GM18502 (cell line): ENCODE measurements at regions not wholly inside any gene's neighbourhood (a gene's known extent, or its start where the extent isn't known, plus 50 kb on each side); places are given as distances from the start of the nearest gene placed in this dataset.

Source experiments
- ATAC-seq: cut with Tn5 transposase; IDR thresholded peaks from one replicate; pipeline ENCODE4 v1.9.1; 2021; ENCODE audit warnings: mild to moderate bottlenecking; ENCODE audit not compliant: unreplicated experiment, poor library complexity

DNA sequence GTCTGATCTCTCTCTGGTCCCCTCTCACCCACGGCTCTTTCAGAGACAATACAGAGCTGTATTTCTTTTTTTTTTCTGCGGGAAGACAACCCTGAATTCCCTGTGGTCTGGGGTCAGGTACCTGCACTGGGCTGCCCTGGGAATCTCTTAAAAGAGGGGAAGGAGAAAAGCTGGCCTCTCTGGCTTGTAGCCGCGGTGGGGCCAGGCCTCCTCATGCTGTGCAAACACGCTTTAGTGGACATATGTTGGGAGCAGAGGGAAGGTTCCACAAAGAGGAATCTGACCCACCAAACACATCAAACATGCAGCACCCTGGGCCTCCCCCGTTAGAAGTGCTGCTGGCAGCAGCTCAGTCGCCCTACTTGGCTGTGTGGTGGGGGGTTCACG lies 143.7 kb upstream of the ZFHX3 start:
- no peak for ATAC-seq

GRCh38 chr16:73190688-73191659 lies 143.0 kb upstream of the ZFHX3 start:
- ATAC-seq: no peak

- no peak for ATAC-seq
These were observed 142.3 kb upstream of the ZFHX3 start for GRCh38 chr16:73190256-73190655.

DNA sequence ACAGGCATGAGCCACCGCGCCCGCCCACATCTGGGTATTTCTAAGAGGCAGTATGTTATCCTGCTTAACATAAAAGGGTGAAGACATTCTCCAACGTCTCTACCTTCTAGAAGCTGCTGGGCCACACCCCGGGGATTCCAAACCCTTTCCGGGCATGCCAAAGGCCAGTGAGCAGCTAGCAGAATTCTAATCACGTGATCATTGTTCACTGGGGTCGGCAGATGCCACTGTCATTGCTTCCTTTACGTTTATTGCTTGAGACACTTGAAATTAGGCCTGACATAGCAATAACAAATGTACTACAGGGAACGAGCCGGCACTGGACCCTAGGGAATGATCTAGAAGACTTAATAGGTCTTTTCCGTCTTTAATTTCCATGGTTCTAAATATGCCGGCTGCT lies 141.2 kb upstream of the ZFHX3 start:
- ATAC-seq: no peak

DNA sequence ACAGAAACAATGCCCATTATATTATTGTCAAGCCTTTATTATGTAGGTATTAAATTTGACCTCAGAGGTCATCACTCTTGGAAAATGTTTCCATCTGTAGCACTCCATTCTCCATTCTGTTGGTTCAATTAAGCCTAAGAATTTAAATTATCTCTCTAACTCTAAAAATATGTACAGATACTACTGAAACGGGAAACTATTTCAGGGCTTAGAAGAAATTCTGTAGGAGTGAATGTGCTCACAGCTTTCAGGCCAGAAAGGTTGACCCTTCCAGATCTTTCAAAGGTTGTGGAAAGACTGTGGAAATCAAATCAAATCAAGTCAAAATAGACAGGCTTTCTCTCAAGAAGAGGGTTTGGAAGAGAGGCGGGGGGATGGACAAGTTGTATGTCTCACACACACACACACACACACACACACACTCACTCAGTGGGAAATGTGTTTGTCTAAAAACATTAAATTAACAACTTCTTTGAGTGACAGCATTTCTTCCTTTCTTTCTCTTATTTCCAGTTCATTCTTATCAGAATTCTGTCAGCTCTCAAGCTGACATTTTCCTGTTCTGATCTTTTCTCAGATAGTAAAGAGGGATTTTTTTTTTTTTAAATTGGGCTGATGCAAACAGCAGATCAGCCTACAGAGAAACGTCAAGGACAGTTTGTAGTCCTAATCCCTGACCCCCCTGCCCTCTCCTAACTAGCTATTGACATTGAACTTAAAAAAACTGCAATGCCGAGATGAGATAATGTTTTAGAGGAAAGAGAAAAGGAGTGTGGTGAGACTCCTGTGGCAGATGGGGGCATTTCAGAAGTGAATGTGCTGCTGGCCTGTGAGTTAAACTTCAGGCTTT lies 139.0 kb upstream of the ZFHX3 start:
- no peak for ATAC-seq

DNA sequence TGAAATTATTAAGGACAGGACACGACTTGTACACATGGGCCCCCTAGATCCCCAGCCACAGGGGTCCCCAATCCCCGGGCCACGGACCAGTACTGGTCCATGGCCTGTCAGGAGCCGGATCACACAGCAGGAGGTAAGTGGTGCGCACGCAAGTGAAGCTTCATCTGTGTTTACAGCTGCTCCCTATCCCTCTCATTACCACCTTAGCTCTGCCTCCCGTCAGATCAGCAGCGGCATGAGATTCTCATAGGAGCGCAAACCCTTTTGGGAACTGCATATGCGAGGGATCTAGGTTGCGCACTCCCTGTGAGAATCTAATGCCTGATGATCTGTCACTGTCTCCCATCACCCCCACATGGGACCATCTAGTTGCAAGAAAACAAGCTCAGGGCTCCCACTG lies 137.8 kb upstream of the ZFHX3 start:
- no peak for ATAC-seq

DNA sequence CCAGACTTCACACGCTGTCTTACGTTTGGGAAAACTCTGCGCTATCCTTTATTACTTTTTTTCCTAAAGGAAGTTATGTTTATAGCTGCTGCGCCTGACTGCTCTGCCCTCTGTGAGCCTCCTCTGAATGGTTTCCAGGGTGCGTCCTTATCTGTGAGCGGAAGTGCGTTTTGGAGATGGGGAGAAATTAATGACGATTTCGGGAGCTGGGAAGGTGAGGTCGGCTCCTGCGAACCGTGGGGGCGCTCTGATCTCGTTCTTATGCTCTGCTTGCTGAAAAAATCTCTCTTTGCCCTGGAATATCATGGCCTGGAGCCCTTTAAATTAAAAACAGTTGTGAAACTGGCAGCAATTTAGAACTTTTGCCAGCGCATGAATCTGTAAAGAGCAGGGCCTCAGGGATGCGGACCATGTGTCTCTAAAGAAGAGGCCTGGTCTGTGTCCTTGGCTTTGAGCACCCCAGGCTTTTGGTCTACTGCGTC lies 135.7 kb upstream of the ZFHX3 start:
- ATAC-seq: no peak

- ATAC-seq: no peak
These were observed 131.9 kb upstream of the ZFHX3 start for GRCh38 chr16:73179705-73180331.

DNA sequence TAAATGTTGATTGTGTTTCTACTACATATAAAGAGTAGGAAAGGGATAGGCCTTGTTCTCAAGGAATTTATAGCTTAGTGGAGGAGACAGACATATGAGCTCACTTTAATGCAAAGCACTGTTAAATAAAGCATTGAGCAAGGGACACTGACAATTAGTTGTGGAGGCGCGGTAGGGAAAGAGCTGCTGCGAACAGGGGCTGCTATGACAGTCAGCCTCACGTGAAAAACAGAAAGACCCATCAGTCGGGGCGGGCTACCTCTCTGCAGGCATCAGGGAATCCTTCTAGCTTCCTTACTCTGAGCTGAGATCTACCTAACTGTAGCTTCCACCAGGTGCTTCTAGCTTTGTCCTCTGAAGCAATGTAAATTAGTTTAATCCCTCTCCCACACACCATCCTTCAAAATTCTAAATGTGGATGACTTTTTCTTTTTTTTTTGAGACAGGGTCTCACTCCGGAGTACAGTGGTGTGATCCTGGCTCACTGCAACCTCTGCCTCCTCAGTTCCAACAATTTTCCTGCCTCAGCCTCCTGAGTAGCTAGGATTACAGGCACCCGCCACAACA lies 129.9 kb upstream of the ZFHX3 start:
- no peak for ATAC-seq

GRCh38 chr16:73176577-73177013 lies 128.7 kb upstream of the ZFHX3 start:
- ATAC-seq: no peak

DNA sequence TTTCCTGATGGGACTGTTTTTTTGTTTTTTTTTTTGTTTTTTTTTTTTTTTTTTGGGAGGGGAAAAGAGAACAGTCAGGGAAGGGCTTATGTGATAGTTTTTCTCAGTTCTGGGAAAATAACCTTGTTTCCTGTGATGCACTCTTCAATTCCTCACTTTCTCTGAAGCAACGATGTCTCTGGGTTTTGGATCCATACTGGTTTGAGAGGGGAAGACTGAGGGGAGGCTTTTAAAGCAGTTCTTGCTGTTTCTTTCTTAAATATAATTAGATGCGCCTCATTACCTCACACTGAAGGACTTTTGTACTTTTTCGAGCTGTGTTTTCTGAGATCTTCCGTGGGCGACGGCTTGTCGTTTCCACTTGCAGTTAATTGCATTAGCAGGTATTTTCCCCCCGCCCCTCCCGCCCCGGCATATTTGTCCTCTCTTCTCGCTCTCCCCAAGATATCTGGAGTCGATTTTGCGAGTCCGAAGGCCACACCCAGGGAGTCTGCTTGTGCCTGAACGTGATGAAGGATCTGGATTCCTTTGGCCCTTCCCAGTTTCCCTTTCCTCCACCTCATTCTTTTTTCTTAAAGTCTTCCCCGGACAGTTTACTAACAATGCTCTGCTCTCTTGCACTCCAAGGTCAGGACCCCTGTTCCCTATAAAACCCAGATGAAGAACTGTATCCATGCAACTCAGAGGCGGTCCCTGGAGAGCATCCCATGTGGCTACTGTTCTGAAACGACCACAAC lies 125.2 kb upstream of the ZFHX3 start:
- no peak for ATAC-seq

DNA sequence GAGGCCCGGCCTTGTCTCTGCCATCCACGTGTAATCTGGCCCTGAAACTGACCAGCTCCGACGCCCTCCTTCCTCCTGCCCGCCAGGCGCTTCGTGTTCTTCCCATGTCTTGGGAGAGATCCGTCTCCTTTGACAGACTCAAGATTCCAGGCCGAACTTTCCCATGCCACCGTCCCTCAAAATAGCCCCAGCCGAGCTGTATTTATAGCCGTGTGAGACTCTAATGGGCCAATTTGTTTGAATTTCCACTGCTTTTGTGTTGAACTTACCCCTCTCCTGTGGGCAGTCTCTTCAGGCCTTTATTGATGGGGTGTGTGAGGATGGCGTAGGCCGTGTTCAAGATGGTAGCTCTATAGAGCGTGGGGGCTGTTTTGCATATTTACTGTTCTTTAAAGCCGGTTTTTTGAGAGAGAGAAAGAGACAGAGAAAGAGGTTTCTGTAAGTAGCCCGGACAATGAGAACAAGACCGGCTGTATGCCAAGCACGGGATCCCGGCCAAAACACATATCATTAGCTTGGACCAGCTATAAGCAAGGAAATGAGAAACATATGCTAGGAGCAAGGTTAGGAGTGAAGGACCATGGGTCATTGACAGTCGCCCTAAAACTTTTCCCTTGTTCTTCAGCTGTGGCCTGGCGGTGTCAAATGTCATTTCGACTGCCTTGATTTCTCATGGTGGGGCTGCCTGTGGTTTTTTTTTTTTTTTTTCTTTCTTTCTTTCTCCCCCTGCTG lies 124.5 kb upstream of the ZFHX3 start:
- ATAC-seq: no peak

GRCh38 chr16:73171901-73172240 lies 123.9 kb upstream of the ZFHX3 start:
- no peak for ATAC-seq

DNA sequence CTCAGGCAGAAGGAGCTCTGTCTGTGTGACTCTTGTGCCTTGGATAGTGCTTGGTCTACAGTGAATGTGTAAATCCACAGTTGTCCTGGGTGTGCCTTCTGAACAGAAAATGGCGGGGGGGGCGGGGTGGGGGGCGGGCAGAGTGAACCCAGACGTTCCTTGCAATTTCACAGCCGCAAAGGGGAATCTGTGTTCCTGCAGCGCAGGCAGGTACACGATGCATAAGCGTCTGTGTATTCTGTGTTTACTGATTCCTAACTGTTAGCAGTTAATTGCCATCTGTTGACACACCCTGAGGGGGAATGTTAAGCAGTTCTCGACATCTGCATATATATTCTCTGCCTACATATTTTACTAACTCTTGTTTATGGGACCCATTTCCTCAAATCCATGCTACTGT lies 123.5 kb upstream of the ZFHX3 start:
- no peak for ATAC-seq

- no peak for ATAC-seq
These were observed 122.7 kb upstream of the ZFHX3 start for GRCh38 chr16:73170612-73171038.

DNA sequence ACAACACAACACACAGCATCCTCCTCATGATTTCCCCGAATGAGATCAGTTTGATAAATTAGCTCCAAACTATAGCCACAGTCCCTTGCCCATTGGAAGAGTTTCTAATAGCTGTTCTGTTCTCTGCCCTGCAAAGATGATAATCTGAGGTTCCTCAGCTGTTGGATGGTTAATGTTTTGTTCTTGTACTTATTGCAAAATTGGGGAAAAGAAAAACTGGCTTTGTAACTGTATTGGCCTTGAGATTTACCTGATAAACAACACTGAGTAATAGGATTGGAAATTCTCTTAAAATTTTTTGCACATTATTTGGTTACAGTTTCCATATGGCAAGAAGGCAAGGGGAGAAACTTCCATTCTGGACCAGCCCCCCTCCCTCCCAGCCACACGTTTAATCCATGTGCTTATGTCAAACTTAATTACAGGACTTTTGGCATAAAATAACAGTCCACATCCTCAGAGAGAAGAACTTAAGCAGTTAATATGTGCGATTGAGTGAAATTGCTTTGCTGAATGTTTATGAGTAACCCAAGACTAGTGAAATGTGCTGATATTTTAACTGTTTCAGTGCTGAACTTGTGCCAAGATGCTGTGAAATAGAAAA lies 119.1 kb upstream of the ZFHX3 start:
- no peak for ATAC-seq

GRCh38 chr16:73166441-73166851 lies 118.5 kb upstream of the ZFHX3 start:
- no peak for ATAC-seq

DNA sequence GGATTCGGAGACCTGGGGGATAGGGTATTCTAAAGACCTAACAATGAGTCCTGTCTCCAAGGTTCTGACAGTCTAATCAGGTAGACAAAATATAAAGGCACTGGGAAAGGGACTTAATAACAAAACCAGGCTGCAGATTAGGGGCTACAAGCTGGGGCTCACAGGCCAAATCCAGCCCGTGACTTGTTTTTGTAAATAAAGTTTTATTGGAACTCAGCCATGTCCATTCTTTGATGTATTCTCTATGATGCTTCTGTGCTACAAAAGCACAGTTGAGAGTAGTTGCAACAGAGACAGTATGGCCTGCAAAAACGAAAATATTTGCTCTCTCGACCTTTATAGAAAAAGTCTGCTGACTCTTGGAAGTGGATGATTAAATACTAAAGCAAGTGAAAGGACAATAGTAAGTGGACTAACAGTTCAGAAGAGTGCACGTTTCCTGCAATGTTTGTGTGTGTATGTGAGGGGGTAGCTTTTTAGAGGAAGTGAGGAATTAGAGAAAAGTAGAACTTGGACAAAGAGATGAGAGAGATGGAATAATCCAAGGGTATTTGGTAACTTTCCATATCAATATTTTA lies 115.4 kb upstream of the ZFHX3 start:
- ATAC-seq: no peak
